ENCODE measurements at regions not wholly inside any gene's neighbourhood (a gene's known extent, or its start where the extent isn't known, plus 50 kb on each side); places are given as distances from the start of the nearest gene placed in this dataset.

DNA sequence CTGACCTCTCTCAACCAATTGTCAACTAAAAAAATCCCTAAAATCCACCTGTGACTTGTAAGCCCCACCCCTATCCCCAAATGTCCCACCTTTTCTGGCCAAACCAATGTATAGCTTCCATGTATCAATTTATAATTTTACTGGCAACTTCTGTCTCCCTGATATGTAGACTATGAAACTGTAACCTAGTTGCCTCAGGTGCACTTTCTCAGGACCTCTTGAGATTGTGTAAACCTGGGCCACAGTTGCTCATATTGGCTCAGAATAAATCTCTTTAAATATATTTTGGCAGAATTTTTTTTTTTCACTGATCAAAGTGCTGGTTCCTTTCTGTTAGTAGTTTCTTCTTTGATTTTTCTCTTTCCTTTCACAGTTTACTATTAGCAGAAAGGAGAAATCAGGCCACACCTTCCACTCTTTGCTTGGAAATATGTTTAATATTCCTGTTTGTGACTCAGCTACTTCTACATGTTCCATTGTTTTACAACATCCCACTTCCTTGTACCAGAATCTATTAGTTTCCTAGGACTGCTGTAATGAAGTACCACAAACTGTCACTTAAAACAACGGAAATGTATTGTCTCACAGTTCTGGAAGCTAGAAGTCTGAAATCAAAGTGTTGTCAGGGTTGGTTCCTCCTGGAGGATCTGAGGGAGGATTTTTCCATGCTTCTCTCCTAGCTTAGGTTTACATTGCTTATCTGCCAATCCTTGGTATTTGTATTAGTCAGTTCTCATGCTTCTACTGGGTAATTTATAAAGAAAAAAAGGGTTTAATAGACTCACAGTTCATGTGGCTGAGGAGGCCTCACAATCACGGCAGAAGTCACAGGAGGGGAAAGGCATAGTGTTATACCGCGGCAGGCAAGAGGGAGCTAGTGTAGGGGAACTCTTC, 801.2 kb upstream of the ARPP21 start (continued):
- TF ChIP-seq, protein P1, sequence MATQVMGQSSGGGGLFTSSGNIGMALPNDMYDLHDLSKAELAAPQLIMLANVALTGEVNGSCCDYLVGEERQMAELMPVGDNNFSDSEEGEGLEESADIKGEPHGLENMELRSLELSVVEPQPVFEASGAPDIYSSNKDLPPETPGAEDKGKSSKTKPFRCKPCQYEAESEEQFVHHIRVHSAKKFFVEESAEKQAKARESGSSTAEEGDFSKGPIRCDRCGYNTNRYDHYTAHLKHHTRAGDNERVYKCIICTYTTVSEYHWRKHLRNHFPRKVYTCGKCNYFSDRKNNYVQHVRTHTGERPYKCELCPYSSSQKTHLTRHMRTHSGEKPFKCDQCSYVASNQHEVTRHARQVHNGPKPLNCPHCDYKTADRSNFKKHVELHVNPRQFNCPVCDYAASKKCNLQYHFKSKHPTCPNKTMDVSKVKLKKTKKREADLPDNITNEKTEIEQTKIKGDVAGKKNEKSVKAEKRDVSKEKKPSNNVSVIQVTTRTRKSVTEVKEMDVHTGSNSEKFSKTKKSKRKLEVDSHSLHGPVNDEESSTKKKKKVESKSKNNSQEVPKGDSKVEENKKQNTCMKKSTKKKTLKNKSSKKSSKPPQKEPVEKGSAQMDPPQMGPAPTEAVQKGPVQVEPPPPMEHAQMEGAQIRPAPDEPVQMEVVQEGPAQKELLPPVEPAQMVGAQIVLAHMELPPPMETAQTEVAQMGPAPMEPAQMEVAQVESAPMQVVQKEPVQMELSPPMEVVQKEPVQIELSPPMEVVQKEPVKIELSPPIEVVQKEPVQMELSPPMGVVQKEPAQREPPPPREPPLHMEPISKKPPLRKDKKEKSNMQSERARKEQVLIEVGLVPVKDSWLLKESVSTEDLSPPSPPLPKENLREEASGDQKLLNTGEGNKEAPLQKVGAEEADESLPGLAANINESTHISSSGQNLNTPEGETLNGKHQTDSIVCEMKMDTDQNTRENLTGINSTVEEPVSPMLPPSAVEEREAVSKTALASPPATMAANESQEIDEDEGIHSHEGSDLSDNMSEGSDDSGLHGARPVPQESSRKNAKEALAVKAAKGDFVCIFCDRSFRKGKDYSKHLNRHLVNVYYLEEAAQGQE (IDR thresholded peaks at IDR 0.05; ENCODE audit: unreplicated experiment) = no peak
- no peak for TF ChIP-seq EZH2 (IDR thresholded peaks at IDR 0.05; ENCODE audit: low read depth, unreplicated experiment)
- TF ChIP-seq ZNF114 (CRISPR knock-in tag; IDR thresholded peaks at IDR 0.05) = no peak
- TF ChIP-seq, protein P2, sequence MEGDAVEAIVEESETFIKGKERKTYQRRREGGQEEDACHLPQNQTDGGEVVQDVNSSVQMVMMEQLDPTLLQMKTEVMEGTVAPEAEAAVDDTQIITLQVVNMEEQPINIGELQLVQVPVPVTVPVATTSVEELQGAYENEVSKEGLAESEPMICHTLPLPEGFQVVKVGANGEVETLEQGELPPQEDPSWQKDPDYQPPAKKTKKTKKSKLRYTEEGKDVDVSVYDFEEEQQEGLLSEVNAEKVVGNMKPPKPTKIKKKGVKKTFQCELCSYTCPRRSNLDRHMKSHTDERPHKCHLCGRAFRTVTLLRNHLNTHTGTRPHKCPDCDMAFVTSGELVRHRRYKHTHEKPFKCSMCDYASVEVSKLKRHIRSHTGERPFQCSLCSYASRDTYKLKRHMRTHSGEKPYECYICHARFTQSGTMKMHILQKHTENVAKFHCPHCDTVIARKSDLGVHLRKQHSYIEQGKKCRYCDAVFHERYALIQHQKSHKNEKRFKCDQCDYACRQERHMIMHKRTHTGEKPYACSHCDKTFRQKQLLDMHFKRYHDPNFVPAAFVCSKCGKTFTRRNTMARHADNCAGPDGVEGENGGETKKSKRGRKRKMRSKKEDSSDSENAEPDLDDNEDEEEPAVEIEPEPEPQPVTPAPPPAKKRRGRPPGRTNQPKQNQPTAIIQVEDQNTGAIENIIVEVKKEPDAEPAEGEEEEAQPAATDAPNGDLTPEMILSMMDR (conservative IDR thresholded peaks at IDR 0.05; ENCODE audit: low read depth in 2 of 2) = no peak
- no peak for TF ChIP-seq POLR2AphosphoS5 (IDR thresholded peaks at IDR 0.05; ENCODE audit: low read depth)
- TF ChIP-seq STAT1 (IDR thresholded peaks at IDR 0.05; ENCODE audit: unreplicated experiment) = no peak
- TF ChIP-seq, protein P3, sequence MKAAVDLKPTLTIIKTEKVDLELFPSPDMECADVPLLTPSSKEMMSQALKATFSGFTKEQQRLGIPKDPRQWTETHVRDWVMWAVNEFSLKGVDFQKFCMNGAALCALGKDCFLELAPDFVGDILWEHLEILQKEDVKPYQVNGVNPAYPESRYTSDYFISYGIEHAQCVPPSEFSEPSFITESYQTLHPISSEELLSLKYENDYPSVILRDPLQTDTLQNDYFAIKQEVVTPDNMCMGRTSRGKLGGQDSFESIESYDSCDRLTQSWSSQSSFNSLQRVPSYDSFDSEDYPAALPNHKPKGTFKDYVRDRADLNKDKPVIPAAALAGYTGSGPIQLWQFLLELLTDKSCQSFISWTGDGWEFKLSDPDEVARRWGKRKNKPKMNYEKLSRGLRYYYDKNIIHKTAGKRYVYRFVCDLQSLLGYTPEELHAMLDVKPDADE (IDR thresholded peaks at IDR 0.05) = no peak
- TF ChIP-seq NANOG (IDR thresholded peaks at IDR 0.05; ENCODE audit: borderline replicate concordance) = no peak
- TF ChIP-seq JUNB (IDR thresholded peaks at IDR 0.05; ENCODE audit: unreplicated experiment) = no peak
- TF ChIP-seq ZNF331 (CRISPR knock-in tag; IDR thresholded peaks at IDR 0.05; ENCODE audit: low read depth) = no peak
- TF ChIP-seq EZH2phosphoT487 (IDR thresholded peaks at IDR 0.05; ENCODE audit: unreplicated experiment) = no peak
- no peak for TF ChIP-seq CREB1 (CRISPR knock-in tag; IDR thresholded peaks at IDR 0.05; ENCODE audit: low read depth)

Measured in GM23338 (cell line).